Jurkat, Clone E6-1 (cell line): ENCODE measurements at regions not wholly inside any gene's neighbourhood (a gene's known extent, or its start where the extent isn't known, plus 50 kb on each side); places are given as distances from the start of the nearest gene placed in this dataset.

ENCODE experiments used
- DNase-seq: peaks from one replicate; pipeline ENCODE4 v3.0.0-alpha.2; 2011; ENCODE audit warnings: low read depth, low spot score
- H3K4me3 ChIP-seq: 2 replicates; pipeline ENCODE4 v1.5.1; 2011; ENCODE audit warnings: mild to moderate bottlenecking, low read length, control low read depth, moderate library complexity

DNA sequence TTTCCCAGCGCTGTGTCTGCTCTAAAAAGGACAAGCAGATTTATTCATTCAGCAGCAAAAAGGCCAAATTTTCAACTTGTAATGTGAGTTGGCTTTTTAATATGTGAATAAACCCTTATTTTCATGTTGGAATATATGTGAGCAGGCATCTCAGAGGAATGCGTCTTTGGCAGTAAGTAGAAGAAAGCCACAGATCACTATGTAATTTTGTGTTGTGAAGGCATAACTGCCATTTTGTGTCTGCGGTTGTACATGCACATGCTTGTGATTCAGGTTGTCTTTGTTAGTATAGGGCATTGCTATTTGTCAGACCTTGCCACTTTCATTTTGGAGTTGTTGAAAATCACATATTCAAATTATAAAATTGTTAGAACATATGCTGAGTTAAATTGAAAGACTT, 398.8 kb upstream of the RGS6 start:
- no peak for DNase-seq
- no peak overlapping the region for H3K4me3 ChIP-seq

DNA sequence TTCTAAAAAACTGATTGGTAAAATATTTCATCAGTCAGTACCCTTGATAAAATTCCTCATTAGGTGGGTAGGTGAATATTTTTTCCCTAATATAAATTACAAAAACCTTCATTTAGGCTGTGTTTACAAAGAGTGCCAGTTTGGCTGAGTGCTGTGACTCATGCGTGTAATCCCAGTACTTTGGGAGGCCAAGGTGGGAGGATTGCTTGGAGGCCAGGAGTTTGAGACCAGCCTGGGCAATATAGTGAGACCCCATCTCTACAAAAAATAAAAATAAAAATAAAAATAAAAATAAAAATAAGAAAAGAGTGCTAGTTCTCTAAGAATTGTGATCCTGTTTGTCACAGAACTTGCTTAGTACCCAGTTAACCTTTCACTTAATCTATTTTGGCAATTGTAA, 398.4 kb upstream of the RGS6 start:
- DNase-seq, result no peak

DNA sequence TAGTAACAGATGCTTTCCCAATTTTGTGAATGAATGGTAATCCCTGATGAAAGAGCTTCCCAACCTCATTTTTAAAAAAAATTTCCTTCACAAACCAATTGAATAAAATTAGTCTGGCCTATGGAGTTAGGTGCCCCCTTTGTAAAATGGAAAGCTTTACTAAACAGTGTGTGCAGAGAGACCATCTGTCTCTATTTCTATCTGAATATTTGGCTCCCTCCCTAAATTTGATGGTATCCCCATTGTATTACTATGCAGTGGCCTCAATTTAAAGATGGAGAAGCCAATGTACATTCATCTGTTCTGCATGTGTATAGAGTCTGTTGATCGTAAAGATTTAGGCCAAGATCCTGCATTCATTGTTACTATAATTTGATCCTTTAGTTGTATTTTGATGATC, 397.7 kb upstream of the RGS6 start:
- no peak for DNase-seq
- H3K4me3 ChIP-seq, result no peak overlapping the region

More for the DNA sequence above, 398.4 kb upstream of the RGS6 start:
- no peak overlapping the region for H3K4me3 ChIP-seq

DNA sequence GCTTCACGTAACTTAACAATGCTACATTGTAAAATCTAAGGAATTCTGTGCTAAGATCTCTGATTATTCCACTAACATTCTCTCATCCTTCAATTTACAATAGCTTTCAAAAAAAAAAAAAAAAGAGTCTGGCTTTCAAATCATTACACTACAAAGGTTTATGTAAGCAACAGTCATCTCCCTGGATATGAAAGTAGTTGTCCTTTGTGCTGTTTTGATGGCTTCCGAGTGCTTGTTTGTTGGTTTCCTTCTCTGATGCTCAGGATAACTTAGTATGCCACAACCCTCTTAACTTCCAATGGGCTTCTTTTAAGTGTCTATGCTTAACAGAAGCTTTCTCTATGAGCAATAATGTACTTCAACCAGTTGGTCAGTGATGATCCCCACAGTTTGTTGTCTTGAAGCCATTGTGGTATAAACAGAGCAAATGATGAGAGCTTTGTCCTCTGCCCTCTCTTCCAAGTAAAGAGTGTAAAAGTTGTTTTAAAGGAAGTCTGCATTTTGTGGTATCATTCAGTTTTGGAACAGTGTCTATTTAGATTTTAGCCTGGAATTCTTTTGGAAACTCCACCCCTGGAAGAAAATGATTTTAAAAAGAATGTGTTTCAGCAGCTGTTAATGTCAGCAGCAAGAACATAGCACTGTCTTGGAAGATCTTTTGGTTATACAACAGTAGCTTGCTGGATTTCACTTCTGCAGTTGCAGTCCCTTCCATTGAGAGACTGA, 396.1 kb upstream of the RGS6 start:
- no peak for DNase-seq
- no peak overlapping the region for H3K4me3 ChIP-seq

DNA sequence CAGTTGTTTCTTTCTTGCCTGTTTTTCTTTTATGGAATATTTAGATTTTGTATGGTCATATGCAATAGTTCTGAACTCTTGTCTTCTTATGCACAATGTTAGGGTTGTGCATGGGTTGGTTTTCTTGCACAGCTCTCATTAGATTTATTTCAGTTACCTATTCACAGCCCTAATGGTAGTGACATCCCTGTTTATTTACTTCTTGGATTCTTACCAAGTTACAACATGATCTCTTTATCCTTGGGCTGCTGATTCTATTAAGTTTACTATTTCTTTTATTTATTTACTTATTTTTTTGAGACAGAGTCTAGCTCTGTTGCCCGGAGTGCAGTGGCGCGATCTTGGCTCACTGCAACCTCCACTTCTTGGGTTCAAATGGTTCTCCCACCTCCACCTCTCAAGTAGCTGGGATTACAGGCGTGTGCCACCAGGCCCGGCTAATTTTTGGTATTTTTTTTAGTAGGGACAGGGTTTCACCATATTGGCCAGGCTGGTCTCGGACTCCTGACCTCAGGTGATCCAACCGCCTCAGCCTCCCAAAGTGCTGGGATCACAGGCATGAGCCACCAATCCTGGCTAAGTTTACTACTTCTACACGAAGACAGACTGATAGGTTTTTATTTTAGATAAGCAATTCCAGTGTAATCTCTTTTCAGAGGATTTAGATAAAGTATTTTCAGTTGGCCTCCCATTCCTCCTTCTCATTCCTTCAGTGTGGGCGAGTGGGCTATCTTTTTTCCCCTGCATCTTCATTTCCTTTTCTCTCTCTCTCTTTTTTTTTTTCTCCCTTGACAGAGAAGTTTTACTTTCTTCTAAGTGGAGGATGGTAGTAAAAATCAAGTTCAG, 395.1 kb upstream of the RGS6 start:
- H3K4me3 ChIP-seq, result no peak overlapping the region
- DNase-seq, result no peak

DNA sequence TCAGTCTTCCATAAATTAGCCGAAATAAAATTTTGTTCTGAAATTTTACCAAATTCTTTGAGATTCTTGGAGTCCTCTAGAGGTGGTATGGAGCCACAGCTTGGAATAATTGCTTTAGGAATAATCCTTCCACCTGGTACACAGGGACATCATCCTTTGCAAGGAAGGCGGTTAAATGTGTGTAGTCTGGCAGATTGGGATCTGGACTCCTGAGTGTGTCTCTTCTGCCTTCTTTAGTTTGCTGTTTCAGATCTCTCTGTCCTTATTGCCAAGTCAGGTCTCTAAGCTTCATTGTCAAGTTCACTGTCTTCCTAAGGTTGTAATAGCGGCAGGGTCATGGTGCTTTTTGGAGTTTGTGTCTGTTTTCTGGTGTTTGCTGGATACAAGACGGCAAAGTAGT, 393.9 kb upstream of the RGS6 start:
- no peak for DNase-seq
- H3K4me3 ChIP-seq, result no peak overlapping the region

DNA sequence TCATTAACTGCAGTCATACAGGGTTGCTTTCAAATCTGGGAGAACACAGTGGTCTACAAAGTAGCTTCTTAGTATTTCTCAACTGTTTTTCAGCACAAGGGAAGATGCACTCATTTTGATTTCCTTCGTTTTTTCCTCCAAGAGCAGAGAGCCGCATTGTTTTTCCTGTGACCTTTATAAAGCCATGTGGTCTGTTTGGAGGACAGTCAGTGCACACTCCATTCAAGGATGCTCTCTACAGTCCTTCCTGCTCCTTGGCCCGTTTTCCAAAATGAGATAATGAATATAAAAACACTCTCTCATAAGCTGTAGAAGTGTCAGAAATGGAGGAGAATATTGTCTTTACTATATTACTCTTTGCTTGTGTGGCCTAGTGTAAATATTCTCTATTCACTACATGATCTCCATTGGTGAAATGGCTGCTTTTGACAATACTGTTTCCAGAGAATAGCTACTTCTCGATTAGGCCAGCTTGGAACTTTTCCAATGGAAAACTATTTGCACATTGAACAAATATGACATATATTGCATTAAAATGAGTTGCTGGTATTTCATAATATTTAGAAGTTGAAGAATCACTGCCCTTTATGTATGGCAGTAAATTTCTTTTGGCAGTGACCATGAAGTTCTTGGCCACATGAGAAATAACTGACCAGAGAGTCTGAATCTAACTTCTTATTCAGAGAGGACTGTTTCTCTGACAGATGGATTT, 393.1 kb upstream of the RGS6 start:
- H3K4me3 ChIP-seq, result no peak overlapping the region
- no peak for DNase-seq

DNA sequence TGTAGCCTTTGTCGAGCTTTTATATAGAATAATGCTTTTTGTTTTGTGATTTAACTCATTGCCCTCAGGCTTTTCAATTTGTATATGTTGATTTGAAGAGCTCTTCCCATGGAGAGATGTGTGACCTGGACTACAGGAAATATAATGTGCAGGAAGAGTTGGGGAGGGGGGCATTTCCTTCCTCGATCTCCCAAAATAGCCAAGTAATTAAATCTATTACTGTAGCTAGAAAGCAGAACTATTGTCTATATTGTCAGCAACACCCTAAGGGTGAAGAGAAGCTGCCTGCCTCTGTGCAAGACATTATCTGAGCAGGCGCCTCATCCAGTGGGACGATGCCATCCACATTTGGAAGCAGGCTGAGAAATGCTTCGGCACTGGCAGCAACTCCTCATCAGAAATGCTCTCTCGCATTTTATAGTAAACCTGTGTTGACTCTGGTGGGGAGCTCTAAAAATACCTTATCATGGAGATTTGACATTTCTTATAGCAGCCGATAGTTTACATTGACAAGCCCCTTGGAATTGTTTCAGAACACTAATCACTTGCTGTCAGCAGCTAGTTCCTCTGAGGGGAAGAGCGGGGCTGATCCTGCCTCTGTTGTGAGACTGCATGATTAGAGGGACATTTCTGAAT, 392.5 kb upstream of the RGS6 start:
- no peak overlapping the region for H3K4me3 ChIP-seq
- DNase-seq, result no peak

DNA sequence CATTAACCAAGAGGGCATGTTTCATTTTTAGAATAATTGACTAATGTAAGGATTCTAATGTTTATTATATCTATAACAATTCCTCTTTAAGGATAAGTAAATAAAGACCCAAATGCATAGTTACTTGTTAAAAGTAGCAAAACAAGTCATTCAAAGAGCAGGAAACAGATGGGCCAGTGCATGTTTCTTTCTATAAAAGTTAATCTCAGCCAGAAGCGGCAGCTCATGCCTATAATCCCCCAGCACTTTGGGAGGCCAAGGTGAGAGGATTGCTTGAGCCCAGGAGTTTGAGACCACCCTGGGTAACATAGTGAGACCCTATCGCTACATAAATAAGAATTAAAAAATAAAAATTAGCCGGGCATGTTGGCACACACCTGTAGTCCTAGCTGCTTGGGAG, 391.0 kb upstream of the RGS6 start:
- no peak for DNase-seq
- H3K4me3 ChIP-seq, result no peak overlapping the region

DNA sequence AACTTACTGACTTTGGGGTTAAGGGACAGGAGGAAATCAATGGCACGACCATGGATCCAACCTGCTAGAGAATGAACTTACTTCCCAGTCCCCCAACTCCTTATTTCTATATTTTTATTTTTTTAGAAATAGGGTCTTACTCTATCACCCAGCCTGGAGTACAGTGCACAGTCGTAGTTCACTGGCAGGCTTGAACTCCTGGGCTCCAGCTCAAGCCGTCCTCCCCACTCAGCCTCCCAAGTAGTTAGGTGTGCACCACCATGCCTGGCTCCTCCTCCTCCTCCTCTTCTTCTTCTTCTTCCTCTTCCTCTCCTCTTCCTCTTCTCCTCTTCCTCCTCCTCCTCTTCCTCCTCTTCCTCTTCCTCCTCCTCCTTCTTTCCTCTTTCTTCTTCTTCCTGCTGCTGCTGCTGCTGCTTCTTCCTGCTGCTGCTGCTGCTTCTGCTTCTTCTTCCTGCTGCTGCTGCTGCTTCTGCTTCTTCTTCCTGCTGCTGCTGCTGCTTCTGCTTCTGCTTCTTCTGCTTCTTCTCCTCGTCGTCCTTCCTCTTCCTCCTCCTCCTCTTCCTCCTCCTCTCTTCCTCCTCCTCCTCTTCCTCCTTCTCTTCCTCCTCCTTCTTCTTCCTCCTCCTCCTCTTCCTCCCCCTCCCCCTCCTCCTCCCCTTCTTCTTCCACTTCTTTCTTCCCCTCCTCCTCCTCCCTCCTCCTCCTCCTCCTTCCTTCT, 390.1 kb upstream of the RGS6 start:
- no peak for DNase-seq

DNA sequence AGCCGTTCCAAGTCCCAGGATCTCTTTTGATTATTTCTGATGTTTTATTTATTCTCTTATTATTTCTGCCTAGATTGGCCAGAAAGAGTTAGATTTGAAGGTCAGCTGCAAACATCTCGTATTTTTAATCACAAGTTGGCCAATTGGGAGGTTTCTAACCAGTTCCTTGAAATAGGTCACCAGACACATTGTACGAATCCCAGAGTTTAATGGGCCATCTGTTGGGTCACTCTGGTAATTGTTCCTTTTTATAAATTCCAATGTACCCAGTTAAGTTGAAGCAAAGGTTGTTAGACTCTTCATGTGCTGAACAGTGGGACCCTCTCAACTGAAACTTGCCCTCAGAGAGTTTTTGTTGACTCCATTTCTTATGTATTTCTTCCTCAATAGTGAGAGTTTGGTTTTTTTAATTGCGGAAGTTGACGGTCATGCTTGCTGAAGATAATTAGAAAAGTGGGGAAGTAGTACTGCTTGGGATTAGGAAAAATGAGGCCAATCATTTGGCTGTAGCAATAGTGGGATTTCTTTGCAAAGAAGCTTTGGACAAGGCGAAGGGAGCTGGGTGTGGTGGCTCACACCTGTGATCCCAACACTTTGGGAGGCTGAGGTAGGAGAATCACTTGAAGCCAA, 382.7 kb upstream of the RGS6 start:
- no peak overlapping the region for H3K4me3 ChIP-seq
- no peak for DNase-seq

More for the DNA sequence above, 390.1 kb upstream of the RGS6 start:
- H3K4me3 ChIP-seq, result no peak overlapping the region

DNA sequence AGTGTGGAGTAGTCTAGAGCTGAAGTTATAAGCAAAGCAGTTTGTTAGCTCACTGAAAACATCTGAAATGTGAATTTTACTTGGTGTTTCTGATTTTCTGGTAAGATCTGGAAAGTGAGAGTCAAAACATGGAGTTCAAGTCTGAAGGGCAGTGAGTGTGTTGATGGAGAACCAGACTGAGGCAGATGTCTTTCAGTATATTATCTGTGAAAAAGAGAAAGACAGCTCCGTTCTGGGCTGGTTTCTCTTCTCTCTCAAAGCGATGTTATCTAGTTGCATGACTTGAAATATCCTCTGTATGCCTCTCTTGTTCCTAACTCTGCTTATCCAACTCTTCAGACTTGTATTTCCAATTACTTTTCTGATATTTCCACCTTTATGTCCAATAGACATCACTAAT, 381.9 kb upstream of the RGS6 start:
- no peak overlapping the region for H3K4me3 ChIP-seq
- no peak for DNase-seq

DNA sequence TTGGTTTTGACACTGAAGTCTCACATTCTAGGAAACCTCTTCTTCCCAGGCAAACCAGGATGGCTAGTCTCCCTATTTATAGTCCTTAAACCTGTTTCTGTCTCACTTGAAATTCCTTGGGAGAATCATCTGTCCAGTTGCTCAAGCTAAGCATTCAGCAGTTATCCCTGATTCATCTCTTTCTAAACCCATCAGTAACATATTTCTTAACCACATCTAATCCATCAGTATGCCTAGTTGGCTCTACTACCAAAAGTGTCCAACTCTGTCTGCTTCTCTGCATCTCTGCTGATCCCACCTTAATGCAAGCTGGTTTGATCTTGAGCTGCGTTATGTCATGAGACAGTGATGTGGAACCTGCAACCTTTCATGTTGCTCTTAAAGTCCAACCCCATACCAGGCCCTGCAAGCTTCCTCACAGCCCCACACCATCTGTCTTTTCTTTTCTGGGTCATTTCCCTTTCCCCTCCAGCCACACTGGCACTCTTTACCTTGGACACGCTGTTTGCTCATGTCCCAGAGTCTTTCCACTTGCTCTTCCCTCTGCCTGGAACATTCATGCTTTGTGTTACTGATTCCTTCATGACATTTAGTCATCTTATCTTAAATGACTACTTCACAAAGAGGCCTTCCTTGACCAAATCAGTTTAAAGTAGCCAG, 380.8 kb upstream of the RGS6 start:
- H3K4me3 ChIP-seq, result no peak overlapping the region
- DNase-seq, result no peak

DNA sequence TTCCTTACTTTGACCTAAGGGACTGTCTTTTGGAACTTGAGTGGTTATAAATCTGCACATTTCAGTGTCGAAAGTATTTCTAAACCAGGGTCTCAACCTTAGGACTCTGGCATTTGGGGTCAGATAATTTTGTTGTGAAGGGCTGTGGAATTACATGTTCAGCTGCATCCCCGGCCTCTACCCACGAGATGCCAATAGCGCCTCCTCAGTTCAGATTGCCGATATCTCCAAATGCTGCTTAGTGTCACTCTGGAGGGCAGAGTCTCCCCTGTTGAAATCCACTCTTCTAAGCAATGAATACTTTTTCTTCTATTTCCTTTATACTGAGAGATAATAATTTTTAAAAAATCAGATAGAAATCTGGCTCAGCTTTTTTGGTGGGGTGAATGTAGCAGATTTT, 379.4 kb upstream of the RGS6 start:
- no peak overlapping the region for H3K4me3 ChIP-seq
- no peak for DNase-seq

DNA sequence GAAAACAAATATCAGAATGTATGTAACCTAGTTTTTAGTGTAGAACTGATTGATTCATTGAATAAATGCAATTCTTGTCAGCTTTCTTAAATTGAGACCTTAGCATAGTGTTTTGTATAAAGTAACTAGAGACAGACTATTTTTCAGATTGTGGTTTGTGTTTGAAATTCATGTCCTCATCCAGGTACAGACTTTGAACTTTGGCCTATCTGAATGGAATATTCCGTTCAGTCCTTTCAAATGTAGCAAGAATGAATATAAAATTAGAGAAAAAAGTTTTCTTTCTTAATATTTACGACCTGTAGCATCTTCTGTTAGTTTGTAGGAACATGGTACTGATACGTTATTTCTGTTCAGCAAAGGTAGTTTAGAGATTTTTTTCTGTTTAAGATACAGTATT, 378.4 kb upstream of the RGS6 start:
- H3K4me3 ChIP-seq, result no peak overlapping the region
- no peak for DNase-seq

DNA sequence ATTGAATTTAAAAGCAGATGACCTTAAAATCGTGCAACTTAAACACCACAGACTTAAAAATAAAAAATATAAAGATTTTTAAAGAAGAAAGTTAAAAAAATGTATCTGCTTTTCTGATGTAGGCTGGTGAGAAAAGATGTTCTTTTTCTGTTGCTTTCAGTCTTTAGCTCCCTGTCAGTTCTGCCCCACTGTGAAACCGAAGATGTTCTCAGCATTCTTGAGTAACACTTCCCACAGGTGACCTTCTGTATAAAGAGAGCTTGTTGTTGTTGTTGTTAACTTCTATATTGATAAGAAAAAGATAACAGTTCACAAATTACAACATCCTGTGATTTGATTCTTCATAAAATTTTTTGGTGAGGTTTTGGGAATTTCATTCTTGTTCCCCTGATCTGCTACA, 377.9 kb upstream of the RGS6 start:
- H3K4me3 ChIP-seq, result no peak overlapping the region
- DNase-seq, result no peak

DNA sequence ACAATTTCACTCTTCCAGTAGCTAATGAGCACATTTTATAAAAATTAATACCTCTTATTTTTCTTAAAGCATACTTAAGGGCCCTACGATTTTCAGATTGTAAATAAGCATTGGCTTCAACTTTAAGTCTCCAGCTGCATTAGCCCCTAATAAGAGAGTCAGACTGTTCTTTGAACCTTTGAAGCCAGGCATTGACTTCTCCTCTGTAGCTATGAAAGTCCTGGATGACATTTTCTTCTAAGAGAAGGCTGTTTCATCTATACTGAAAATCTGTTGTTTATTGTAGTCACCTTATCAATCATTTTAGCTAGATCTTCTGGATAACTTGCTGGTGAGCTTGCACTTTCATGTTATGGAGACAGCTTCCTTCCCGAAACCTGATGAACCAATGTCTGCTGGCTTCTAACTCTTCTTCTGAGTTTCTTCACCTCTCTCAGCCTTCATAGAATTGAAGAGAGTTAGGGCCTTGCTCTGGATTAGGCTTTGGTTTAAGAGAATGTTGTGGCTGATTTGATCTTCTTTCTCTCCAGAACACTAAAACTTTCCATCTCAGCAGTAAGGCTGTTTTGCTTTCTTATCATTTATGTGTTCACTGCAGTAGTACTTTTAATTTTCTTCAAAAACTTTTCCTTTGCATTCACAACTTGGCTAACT, 377.1 kb upstream of the RGS6 start:
- H3K4me3 ChIP-seq, result peak overlapping the region; percentile 1; the same call in 1 of the 2 replicates
- DNase-seq, result no peak
